ENCODE measurements at regions not wholly inside any gene's neighbourhood (a gene's known extent, or its start where the extent isn't known, plus 50 kb on each side); places are given as distances from the start of the nearest gene placed in this dataset.

DNA sequence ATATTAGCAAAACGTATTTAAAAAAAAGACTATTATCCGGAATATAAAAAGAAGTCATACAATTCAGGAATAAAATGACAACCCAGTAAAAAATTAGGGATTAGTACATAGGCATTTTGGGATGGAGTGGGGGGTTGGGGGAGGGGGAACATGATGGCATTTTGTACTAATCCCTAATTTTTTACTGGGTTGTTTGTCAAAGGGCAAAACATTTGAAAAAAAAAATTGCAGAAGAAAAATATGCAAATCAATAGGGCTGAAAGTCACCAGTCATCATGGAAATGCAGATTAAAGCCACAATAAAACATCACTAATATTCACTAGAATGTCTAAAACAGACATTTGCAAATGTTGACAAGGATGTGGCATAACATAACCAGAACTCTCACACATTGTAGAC lies 82.5 kb downstream of the RPL22L1 start:
- no peaks in the 10 kb centered on the region for H4K20me1 ChIP-seq (ENCODE audit: insufficient read depth)
- H3K9me2 ChIP-seq: no peaks in the 10 kb centered on the region
- ChIA-PET CTCF (no interaction called here), POLR2A (no interaction called here)
- no peak overlapping the region for H3K9ac ChIP-seq
- H3K4me1 ChIP-seq (ENCODE audit: control insufficient read depth in 1 of 2, insufficient read depth in 2 of 2, low read depth in 1 of 2, low read length in 1 of 2): no peaks in the 10 kb centered on the region
- no peak overlapping the region for H3K27ac ChIP-seq (ENCODE audit: low read depth in 2 of 2, low read length in 1 of 2)
- H3F3A ChIP-seq (replicated peaks; ENCODE audit: insufficient read depth): no peaks in the 10 kb centered on the region
- no peak overlapping the region for H2AFZ ChIP-seq (ENCODE audit: low read depth)
- DNase-seq: no peak
- H3K79me2 ChIP-seq (ENCODE audit: insufficient read depth): no peaks in the 10 kb centered on the region
- TF ChIP-seq, protein P1, sequence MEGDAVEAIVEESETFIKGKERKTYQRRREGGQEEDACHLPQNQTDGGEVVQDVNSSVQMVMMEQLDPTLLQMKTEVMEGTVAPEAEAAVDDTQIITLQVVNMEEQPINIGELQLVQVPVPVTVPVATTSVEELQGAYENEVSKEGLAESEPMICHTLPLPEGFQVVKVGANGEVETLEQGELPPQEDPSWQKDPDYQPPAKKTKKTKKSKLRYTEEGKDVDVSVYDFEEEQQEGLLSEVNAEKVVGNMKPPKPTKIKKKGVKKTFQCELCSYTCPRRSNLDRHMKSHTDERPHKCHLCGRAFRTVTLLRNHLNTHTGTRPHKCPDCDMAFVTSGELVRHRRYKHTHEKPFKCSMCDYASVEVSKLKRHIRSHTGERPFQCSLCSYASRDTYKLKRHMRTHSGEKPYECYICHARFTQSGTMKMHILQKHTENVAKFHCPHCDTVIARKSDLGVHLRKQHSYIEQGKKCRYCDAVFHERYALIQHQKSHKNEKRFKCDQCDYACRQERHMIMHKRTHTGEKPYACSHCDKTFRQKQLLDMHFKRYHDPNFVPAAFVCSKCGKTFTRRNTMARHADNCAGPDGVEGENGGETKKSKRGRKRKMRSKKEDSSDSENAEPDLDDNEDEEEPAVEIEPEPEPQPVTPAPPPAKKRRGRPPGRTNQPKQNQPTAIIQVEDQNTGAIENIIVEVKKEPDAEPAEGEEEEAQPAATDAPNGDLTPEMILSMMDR (IDR thresholded peaks at IDR 0.05): no peak
- TF ChIP-seq TAF1 (IDR thresholded peaks at IDR 0.05; ENCODE audit: borderline replicate concordance, low read depth, low read length) (no peak), SMC3 (IDR thresholded peaks at IDR 0.05; ENCODE audit: low read depth, low read length) (no peak), NFIC (IDR thresholded peaks at IDR 0.05; ENCODE audit: borderline replicate concordance) (no peak), MXI1 (IDR thresholded peaks at IDR 0.05; ENCODE audit: low read depth, low read length) (no peak), TCF12 (IDR thresholded peaks at IDR 0.05) (no peak), RXRA (IDR thresholded peaks at IDR 0.05; ENCODE audit: borderline replicate concordance, low read depth) (no peak), YY1 (IDR thresholded peaks at IDR 0.05; ENCODE audit: low read depth) (no peak)
- TF ChIP-seq, protein P2, sequence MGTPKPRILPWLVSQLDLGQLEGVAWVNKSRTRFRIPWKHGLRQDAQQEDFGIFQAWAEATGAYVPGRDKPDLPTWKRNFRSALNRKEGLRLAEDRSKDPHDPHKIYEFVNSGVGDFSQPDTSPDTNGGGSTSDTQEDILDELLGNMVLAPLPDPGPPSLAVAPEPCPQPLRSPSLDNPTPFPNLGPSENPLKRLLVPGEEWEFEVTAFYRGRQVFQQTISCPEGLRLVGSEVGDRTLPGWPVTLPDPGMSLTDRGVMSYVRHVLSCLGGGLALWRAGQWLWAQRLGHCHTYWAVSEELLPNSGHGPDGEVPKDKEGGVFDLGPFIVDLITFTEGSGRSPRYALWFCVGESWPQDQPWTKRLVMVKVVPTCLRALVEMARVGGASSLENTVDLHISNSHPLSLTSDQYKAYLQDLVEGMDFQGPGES (IDR thresholded peaks at IDR 0.05; ENCODE audit: low read depth, low read length): no peak
- no peak overlapping the region for H3K4me3 ChIP-seq (ENCODE audit: low read depth in 2 of 2, low read length in 1 of 2)
- no peaks in the 10 kb centered on the region for H3K9me3 ChIP-seq
- 85% methylated on average over 2 of the region's 2 CpGs for WGBS (ENCODE audit: low lambda C conversion rate)
- H3K36me3 ChIP-seq (replicated peaks in 1 of 2; ENCODE audit: control insufficient read depth in 1 of 2, insufficient read depth in 2 of 2, low read length in 1 of 2): no peaks in the 10 kb centered on the region
- no peaks in the 10 kb centered on the region for H3K27me3 ChIP-seq (ENCODE audit: insufficient read depth)
- H3K4me2 ChIP-seq: no peak overlapping the region

DNA sequence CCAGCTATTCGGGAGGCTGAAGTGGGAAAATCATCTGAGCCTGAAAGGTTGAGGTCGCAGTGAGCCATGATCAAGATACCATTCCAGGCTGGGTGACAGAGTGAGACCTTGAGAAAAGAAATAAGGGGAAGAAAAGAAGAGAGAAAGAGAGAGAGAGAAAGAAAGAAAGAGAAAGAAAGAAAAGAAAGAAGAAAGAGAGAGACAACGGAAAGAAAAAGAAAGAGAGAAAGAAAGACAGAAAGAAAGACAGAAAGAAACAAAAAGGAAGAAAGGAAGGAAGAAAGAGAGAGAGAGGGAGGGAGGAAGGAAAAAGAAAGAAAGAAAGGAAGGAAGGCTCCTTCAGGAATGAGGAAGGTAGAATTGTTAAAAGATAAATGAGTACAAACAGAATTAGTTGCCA lies 84.5 kb downstream of the RPL22L1 start:
- POLR2A ChIA-PET: no interaction called here
- Histone ChIP-seq H3K9ac (no peak overlapping the region), H3K4me3 (ENCODE audit: low read depth in 2 of 2, low read length in 1 of 2) (no peak overlapping the region), H3K9me3 (no peaks in the 10 kb centered on the region), H2AFZ (ENCODE audit: low read depth) (no peak overlapping the region), H3F3A (replicated peaks; ENCODE audit: insufficient read depth) (no peaks in the 10 kb centered on the region), H3K4me2 (no peak overlapping the region), H3K27ac (ENCODE audit: low read depth in 2 of 2, low read length in 1 of 2) (no peak overlapping the region), H3K36me3 (replicated peaks in 1 of 2; ENCODE audit: control insufficient read depth in 1 of 2, insufficient read depth in 2 of 2, low read length in 1 of 2) (no peaks in the 10 kb centered on the region), H3K79me2 (ENCODE audit: insufficient read depth) (no peaks in the 10 kb centered on the region), H3K4me1 (ENCODE audit: control insufficient read depth in 1 of 2, insufficient read depth in 2 of 2, low read depth in 1 of 2, low read length in 1 of 2) (no peaks in the 10 kb centered on the region), H4K20me1 (ENCODE audit: insufficient read depth) (no peaks in the 10 kb centered on the region), H3K9me2 (no peaks in the 10 kb centered on the region), H3K27me3 (ENCODE audit: insufficient read depth) (no peaks in the 10 kb centered on the region)
- no peak for DNase-seq
- CTCF ChIA-PET: interaction anchor here (1.6 kb wide), 1 partner anchor 372 kb away, joined by 7 read pairs; no protein-coding TSS in a partner anchor
- 72% methylated on average over 3 of the region's 3 CpGs for WGBS (ENCODE audit: low lambda C conversion rate)
- no peak for TF ChIP-seq NRF1 (IDR thresholded peaks at IDR 0.05; ENCODE audit: low read depth, low read length)
- no peak for TF ChIP-seq SMC3 (IDR thresholded peaks at IDR 0.05; ENCODE audit: low read depth, low read length)
- no peak for TF ChIP-seq RFX5 (IDR thresholded peaks at IDR 0.05; ENCODE audit: low read length)
- TF ChIP-seq, protein P3, sequence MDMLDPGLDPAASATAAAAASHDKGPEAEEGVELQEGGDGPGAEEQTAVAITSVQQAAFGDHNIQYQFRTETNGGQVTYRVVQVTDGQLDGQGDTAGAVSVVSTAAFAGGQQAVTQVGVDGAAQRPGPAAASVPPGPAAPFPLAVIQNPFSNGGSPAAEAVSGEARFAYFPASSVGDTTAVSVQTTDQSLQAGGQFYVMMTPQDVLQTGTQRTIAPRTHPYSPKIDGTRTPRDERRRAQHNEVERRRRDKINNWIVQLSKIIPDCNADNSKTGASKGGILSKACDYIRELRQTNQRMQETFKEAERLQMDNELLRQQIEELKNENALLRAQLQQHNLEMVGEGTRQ (IDR thresholded peaks at IDR 0.05; ENCODE audit: borderline replicate concordance, low read depth, low read length): no peak
- TF ChIP-seq, protein P4, sequence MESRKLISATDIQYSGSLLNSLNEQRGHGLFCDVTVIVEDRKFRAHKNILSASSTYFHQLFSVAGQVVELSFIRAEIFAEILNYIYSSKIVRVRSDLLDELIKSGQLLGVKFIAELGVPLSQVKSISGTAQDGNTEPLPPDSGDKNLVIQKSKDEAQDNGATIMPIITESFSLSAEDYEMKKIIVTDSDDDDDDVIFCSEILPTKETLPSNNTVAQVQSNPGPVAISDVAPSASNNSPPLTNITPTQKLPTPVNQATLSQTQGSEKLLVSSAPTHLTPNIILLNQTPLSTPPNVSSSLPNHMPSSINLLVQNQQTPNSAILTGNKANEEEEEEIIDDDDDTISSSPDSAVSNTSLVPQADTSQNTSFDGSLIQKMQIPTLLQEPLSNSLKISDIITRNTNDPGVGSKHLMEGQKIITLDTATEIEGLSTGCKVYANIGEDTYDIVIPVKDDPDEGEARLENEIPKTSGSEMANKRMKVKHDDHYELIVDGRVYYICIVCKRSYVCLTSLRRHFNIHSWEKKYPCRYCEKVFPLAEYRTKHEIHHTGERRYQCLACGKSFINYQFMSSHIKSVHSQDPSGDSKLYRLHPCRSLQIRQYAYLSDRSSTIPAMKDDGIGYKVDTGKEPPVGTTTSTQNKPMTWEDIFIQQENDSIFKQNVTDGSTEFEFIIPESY (IDR thresholded peaks at IDR 0.05; ENCODE audit: borderline replicate concordance, low read depth): no peak
- no peak for TF ChIP-seq EP300 (IDR thresholded peaks at IDR 0.05; ENCODE audit: borderline replicate concordance in 1 of 2, low read depth in 1 of 2, low read length in 1 of 2)
- TF ChIP-seq SIN3A (IDR thresholded peaks at IDR 0.05; ENCODE audit: borderline replicate concordance, low read depth, low read length): no peak
- TF ChIP-seq, protein P5, sequence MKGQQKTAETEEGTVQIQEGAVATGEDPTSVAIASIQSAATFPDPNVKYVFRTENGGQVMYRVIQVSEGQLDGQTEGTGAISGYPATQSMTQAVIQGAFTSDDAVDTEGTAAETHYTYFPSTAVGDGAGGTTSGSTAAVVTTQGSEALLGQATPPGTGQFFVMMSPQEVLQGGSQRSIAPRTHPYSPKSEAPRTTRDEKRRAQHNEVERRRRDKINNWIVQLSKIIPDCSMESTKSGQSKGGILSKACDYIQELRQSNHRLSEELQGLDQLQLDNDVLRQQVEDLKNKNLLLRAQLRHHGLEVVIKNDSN (IDR thresholded peaks at IDR 0.05; ENCODE audit: borderline replicate concordance, low read depth): no peak
- TF ChIP-seq, protein P6, sequence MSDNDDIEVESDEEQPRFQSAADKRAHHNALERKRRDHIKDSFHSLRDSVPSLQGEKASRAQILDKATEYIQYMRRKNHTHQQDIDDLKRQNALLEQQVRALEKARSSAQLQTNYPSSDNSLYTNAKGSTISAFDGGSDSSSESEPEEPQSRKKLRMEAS (IDR thresholded peaks at IDR 0.05; ENCODE audit: low read depth): no peak
- no peak for TF ChIP-seq MEF2A (IDR thresholded peaks at IDR 0.05; ENCODE audit: borderline replicate concordance, low read depth)
- TF ChIP-seq, protein P1 (IDR thresholded peaks at IDR 0.05): no peak

Data from SK-N-SH (cell line).